ENCODE measurements at regions not wholly inside any gene's neighbourhood (a gene's known extent, or its start where the extent isn't known, plus 50 kb on each side); places are given as distances from the start of the nearest gene placed in this dataset.

DNA sequence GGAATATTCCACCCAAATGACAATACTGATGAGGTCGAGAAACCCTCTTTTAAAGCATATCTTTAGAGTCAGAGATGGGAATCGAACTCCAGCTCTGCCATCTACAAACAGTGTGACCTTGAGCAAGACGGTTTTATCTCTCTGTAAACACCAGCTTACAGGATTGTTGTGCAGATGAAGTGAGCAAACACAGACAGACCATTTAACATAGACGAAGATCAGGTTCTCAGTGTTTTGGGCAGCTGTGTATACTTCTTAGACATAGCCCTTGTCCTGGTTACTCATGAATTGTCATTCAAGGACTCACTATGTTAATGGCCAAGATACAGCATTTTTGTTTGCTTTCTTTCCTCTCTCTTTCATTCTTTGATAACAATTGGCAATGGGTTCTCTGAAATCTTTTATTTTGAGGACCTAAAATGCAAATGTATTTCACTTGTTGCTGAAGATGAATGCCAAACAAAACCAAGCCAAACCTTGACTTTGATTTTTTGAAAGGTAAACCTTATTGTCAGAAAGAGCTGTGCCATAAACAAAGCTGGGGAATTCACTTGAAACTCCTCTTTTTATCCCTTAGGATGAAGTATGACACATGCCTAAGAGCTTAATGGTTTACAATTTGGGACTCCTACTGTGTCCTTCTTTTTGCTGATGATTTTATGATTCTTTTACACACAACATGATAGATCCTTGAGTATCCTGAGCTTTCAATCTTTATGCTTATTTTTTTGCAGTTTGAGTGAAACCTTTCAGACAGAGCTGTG is 250.0 kb upstream of the PDZRN3 start:
- Mint-ChIP-seq H3K27me3 (ENCODE audit: low read depth) (no peaks in the 10 kb centered on the region), H3K9me3 (ENCODE audit: insufficient read depth) (no peaks in the 10 kb centered on the region), H3K27ac (no peak overlapping the region), H3K4me1 (ENCODE audit: low read depth) (no peaks in the 10 kb centered on the region), H3K36me3 (ENCODE audit: low read depth) (no peaks in the 10 kb centered on the region), H3K4me3 (no peak overlapping the region)
- ChIA-PET POLR2A (no interaction called here), CTCF (no interaction called here)
- ATAC-seq = no peak
- DNase-seq = no peak

DNA sequence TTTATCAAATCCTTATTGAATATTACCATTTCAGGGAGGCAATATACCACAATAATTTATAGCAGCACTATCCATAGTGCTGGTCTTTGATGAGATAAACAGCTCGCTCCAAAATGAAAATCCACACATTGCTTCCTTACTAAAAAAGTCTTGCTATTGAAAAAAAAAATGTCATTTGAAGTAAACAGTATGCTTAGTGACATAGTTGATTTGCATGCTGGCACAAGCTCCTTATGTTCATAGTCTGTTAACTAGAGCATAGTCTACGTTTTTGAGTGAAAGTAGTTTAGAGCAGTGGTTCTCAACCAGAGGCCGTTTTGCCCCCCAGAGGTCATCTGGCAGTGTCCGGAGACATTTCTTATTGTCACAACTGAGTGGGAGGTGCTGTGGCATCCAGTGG is 249.4 kb upstream of the PDZRN3 start:
- no peak for ATAC-seq
- no peaks in the 10 kb centered on the region for H3K27me3 Mint-ChIP-seq (ENCODE audit: low read depth)
- no peaks in the 10 kb centered on the region for H3K36me3 Mint-ChIP-seq (ENCODE audit: low read depth)
- no peaks in the 10 kb centered on the region for H3K9me3 Mint-ChIP-seq (ENCODE audit: insufficient read depth)
- no peak overlapping the region for H3K4me3 Mint-ChIP-seq
- POLR2A ChIA-PET = no interaction called here
- no peak overlapping the region for H3K27ac Mint-ChIP-seq
- CTCF ChIA-PET = no interaction called here
- H3K4me1 Mint-ChIP-seq (ENCODE audit: low read depth) = no peaks in the 10 kb centered on the region
- no peak for DNase-seq

GRCh38 chr3:73868688-73869315 is 244.1 kb upstream of the PDZRN3 start:
- no peak for ATAC-seq
- no peaks in the 10 kb centered on the region for H3K36me3 Mint-ChIP-seq (ENCODE audit: low read depth)
- no peak for DNase-seq
- POLR2A ChIA-PET = no interaction called here
- H3K4me3 Mint-ChIP-seq = no peak overlapping the region
- CTCF ChIA-PET = no interaction called here
- H3K27me3 Mint-ChIP-seq (ENCODE audit: low read depth) = no peaks in the 10 kb centered on the region
- H3K9me3 Mint-ChIP-seq (ENCODE audit: insufficient read depth) = no peaks in the 10 kb centered on the region
- H3K27ac Mint-ChIP-seq = no peak overlapping the region
- H3K4me1 Mint-ChIP-seq (ENCODE audit: low read depth) = no peaks in the 10 kb centered on the region

DNA sequence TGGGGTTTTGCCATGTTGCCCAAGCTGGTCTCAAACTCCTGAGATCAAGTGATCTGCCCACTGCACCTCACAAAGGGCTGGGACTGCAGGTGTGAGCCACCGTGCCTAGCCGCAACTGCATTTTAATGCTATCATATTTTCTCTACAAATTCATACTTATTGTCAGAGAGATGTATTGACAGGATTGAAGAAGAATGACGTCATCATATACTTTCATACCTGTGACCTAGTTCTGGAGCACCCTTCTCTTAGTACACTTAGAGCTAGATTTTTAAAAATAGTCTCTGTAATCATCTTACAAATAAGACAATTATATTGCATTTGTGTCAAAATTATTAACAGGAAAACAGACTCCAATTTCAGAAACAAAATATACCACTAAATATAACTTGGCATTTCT is 242.8 kb upstream of the PDZRN3 start:
- DNase-seq = no peak
- CTCF ChIA-PET = no interaction called here
- no peaks in the 10 kb centered on the region for H3K9me3 Mint-ChIP-seq (ENCODE audit: insufficient read depth)
- H3K36me3 Mint-ChIP-seq (ENCODE audit: low read depth) = no peaks in the 10 kb centered on the region
- H3K27ac Mint-ChIP-seq = no peak overlapping the region
- no peak overlapping the region for H3K4me3 Mint-ChIP-seq
- no peaks in the 10 kb centered on the region for H3K4me1 Mint-ChIP-seq (ENCODE audit: low read depth)
- POLR2A ChIA-PET = no interaction called here
- ATAC-seq = no peak
- no peaks in the 10 kb centered on the region for H3K27me3 Mint-ChIP-seq (ENCODE audit: low read depth)

GRCh38 chr3:73866846-73867245 is 242.1 kb upstream of the PDZRN3 start:
- no peak for DNase-seq
- ChIA-PET POLR2A (no interaction called here), CTCF (no interaction called here)
- Mint-ChIP-seq H3K4me1 (ENCODE audit: low read depth) (no peaks in the 10 kb centered on the region), H3K4me3 (no peak overlapping the region), H3K36me3 (ENCODE audit: low read depth) (no peaks in the 10 kb centered on the region), H3K27ac (no peak overlapping the region), H3K27me3 (ENCODE audit: low read depth) (no peaks in the 10 kb centered on the region), H3K9me3 (ENCODE audit: insufficient read depth) (no peaks in the 10 kb centered on the region)
- no peak for ATAC-seq

GRCh38 chr3:73863546-73864079 is 238.9 kb upstream of the PDZRN3 start:
- DNase-seq = no peak
- no peaks in the 10 kb centered on the region for H3K27me3 Mint-ChIP-seq (ENCODE audit: low read depth)
- no peaks in the 10 kb centered on the region for H3K36me3 Mint-ChIP-seq (ENCODE audit: low read depth)
- no peak overlapping the region for H3K27ac Mint-ChIP-seq
- H3K9me3 Mint-ChIP-seq (ENCODE audit: insufficient read depth) = no peaks in the 10 kb centered on the region
- H3K4me1 Mint-ChIP-seq (ENCODE audit: low read depth) = no peaks in the 10 kb centered on the region
- H3K4me3 Mint-ChIP-seq = no peak overlapping the region
- no peak for ATAC-seq
- POLR2A ChIA-PET = no interaction called here
- CTCF ChIA-PET = no interaction called here

- DNase-seq (no peak), ATAC-seq (no peak)
- Mint-ChIP-seq H3K27ac (no peak overlapping the region), H3K4me3 (no peak overlapping the region), H3K27me3 (ENCODE audit: low read depth) (no peaks in the 10 kb centered on the region), H3K36me3 (ENCODE audit: low read depth) (no peaks in the 10 kb centered on the region), H3K9me3 (ENCODE audit: insufficient read depth) (peaks cover 4% of the 10 kb centered on the region), H3K4me1 (ENCODE audit: low read depth) (no peaks in the 10 kb centered on the region)
- ChIA-PET CTCF (no interaction called here), POLR2A (no interaction called here)
Observed at GRCh38 chr3:73855813-73856212, 231.1 kb upstream of the PDZRN3 start.

DNA sequence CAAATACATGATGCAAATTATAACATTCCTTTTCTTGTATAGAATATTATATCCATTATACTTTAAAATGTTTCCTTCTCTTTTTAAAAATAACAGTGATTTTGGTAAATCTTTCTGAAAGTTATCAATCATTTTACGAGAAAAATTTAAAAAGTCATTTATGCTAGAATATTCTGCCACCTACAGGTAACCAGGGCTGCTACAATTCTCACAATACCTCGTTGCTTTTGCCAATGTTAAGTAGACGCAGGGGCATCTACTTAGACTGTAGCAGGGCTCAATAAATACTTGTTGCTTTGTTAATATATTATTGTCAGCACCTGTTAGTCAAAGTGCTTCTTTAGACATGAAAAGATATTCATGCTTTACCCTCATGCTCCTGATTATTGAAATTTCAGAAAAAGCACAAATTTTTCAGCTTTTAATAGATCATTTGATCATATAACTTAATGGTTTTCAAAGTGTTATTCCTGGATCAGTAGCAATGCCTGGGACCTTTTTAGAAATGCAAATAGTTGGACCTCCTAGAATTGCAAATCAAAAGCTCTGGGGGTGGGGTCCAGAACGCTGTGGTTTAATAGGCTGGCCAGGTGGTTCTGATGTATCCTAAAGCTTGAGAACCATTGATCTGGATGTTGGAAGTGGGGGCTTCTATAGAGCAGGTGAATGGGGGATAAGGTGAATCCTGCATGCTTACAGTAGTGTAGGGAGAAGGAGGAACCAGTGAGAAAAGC is 223.6 kb upstream of the PDZRN3 start:
- ChIA-PET POLR2A (no interaction called here), CTCF (interaction anchor here (0.9 to 1.9 kb wide), 2 partner anchors 11 to 18 kb away, joined by 4 read pairs; no protein-coding TSS in a partner anchor)
- ATAC-seq = no peak
- Mint-ChIP-seq H3K27ac (no peak overlapping the region), H3K36me3 (ENCODE audit: low read depth) (no peaks in the 10 kb centered on the region), H3K4me3 (no peak overlapping the region), H3K9me3 (ENCODE audit: insufficient read depth) (peaks cover 5% of the 10 kb centered on the region), H3K27me3 (ENCODE audit: low read depth) (no peaks in the 10 kb centered on the region), H3K4me1 (ENCODE audit: low read depth) (no peaks in the 10 kb centered on the region)
- DNase-seq = no peak

GRCh38 chr3:73846951-73847350 is 222.2 kb upstream of the PDZRN3 start:
- H3K27ac Mint-ChIP-seq = no peak overlapping the region
- no peak for DNase-seq
- no peak overlapping the region for H3K4me3 Mint-ChIP-seq
- ChIA-PET CTCF (no interaction called here), POLR2A (no interaction called here)
- ATAC-seq = no peak
- H3K9me3 Mint-ChIP-seq (ENCODE audit: insufficient read depth) = peaks cover 5% of the 10 kb centered on the region
- H3K27me3 Mint-ChIP-seq (ENCODE audit: low read depth) = no peaks in the 10 kb centered on the region
- no peaks in the 10 kb centered on the region for H3K4me1 Mint-ChIP-seq (ENCODE audit: low read depth)
- no peaks in the 10 kb centered on the region for H3K36me3 Mint-ChIP-seq (ENCODE audit: low read depth)

DNA sequence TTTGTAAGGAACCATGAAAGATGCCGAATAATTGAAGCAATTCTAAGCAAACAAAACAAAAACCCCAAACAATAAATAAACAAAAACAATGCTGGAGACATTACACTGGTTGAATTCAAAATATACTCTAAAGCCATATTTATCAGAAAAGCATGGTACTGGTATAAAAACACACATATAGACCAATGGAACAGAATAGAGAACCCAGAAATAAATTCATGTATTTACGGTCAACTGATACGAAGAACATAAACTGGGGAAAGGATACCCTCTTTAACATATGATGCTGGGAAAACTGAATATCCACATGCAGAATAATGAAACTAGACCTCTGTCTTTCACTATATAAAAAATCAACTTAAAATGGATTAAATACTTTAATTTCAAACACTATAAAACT is 214.3 kb upstream of the PDZRN3 start:
- DNase-seq (no peak), ATAC-seq (no peak)
- no peaks in the 10 kb centered on the region for H3K9me3 Mint-ChIP-seq (ENCODE audit: insufficient read depth)
- no peak overlapping the region for H3K4me3 Mint-ChIP-seq
- H3K27me3 Mint-ChIP-seq (ENCODE audit: low read depth) = no peaks in the 10 kb centered on the region
- H3K4me1 Mint-ChIP-seq (ENCODE audit: low read depth) = no peaks in the 10 kb centered on the region
- ChIA-PET CTCF (no interaction called here), POLR2A (no interaction called here)
- no peaks in the 10 kb centered on the region for H3K36me3 Mint-ChIP-seq (ENCODE audit: low read depth)
- H3K27ac Mint-ChIP-seq = no peak overlapping the region

GRCh38 chr3:73835945-73836344 is 211.2 kb upstream of the PDZRN3 start:
- no peaks in the 10 kb centered on the region for H3K27me3 Mint-ChIP-seq (ENCODE audit: low read depth)

DNA sequence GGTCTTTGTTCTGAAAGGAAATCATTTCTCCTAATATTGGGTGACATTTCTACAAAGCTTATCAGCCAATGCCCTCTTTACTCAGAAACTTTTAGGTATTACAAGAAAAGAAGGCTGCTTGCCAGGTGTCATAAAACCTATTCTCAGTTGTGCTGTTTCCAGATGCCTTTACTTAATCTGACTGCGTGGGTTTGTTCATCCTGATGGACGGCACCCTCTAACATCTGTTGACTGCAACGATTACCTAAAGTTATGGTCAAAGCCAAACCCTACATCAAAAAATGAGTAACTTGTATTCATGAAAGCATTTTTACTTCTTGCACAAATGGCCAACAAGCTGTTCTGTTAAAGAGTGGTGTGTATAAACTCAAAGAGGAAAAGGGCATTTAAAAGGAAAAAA is 207.7 kb upstream of the PDZRN3 start:
- CTCF ChIA-PET = no interaction called here
- DNase-seq (no peak), ATAC-seq (no peak)
- H3K36me3 Mint-ChIP-seq (ENCODE audit: low read depth) = no peaks in the 10 kb centered on the region
- H3K27me3 Mint-ChIP-seq (ENCODE audit: low read depth) = no peaks in the 10 kb centered on the region
- POLR2A ChIA-PET = no interaction called here
- H3K27ac Mint-ChIP-seq = no peak overlapping the region
- H3K9me3 Mint-ChIP-seq (ENCODE audit: insufficient read depth) = no peaks in the 10 kb centered on the region
- no peak overlapping the region for H3K4me3 Mint-ChIP-seq
- no peaks in the 10 kb centered on the region for H3K4me1 Mint-ChIP-seq (ENCODE audit: low read depth)

More at GRCh38 chr3:73835945-73836344, 211.2 kb upstream of the PDZRN3 start:
- H3K9me3 Mint-ChIP-seq (ENCODE audit: insufficient read depth) = no peaks in the 10 kb centered on the region
- DNase-seq (no peak), ATAC-seq (no peak)
- no peaks in the 10 kb centered on the region for H3K36me3 Mint-ChIP-seq (ENCODE audit: low read depth)
- CTCF ChIA-PET = no interaction called here
- no peaks in the 10 kb centered on the region for H3K4me1 Mint-ChIP-seq (ENCODE audit: low read depth)
- no peak overlapping the region for H3K27ac Mint-ChIP-seq
- POLR2A ChIA-PET = no interaction called here
- H3K4me3 Mint-ChIP-seq = no peak overlapping the region
